ENCODE measurements at regions not wholly inside any gene's neighbourhood (a gene's known extent, or its start where the extent isn't known, plus 50 kb on each side); places are given as distances from the start of the nearest gene placed in this dataset.

- DNase-seq, result no peak
- Histone ChIP-seq H2BK5ac (ENCODE audit: low read depth, low read length, poor library complexity, severe bottlenecking) (no peak overlapping the region), H3K27me3 (ENCODE audit: control insufficient read depth in 1 of 2, insufficient read depth in 1 of 2, low read length in 2 of 2) (no peaks in the 10 kb centered on the region), H3K4me2 (ENCODE audit: low read length, poor library complexity, severe bottlenecking) (no peak overlapping the region), H3K4ac (ENCODE audit: low read depth in 1 of 2, low read length in 2 of 2) (peak overlapping the region in 1 of 2 experiments; percentile 24), H4K91ac (ENCODE audit: low read length) (no peak overlapping the region), H3K4me3 (ENCODE audit: insufficient read depth in 1 of 2, low read depth in 1 of 2, low read length in 2 of 2) (no peak overlapping the region), H3K36me3 (ENCODE audit: control insufficient read depth in 1 of 2, insufficient read depth in 2 of 2, low read depth in 1 of 2, low read length in 2 of 2) (peaks cover 0 to 3% of the 10 kb centered on the region in 2 experiments), H3K4me1 (ENCODE audit: control insufficient read depth, insufficient read depth, low read depth, low read length) (peaks cover 22% of the 10 kb centered on the region), H2BK120ac (ENCODE audit: low read depth, low read length) (no peak overlapping the region), H3K27ac (ENCODE audit: low read length, poor library complexity, severe bottlenecking) (no peak overlapping the region), H2BK12ac (ENCODE audit: low read length in 2 of 2) (peak overlapping the region; percentile 42 to 55), H3K14ac (ENCODE audit: low read length in 2 of 2) (no peak overlapping the region), H3K79me1 (replicated peaks; ENCODE audit: low read length, poor library complexity, severe bottlenecking) (no peaks in the 10 kb centered on the region), H3K9ac (ENCODE audit: low read length) (no peak overlapping the region), H3K18ac (ENCODE audit: low read depth in 1 of 2, low read length in 2 of 2) (peak overlapping the region in 1 of 2 experiments; percentile 54), H2BK15ac (ENCODE audit: low read depth, poor library complexity, severe bottlenecking) (no peak overlapping the region), H2AK5ac (ENCODE audit: low read length, severe bottlenecking) (peak overlapping the region; percentile 61), H2AFZ (ENCODE audit: low read depth, low read length) (no peak overlapping the region), H3K9me3 (ENCODE audit: control insufficient read depth, low read length) (no peaks in the 10 kb centered on the region), H4K8ac (ENCODE audit: low read length) (no peak overlapping the region), H3K23ac (ENCODE audit: low read length in 2 of 2) (no peak overlapping the region)
- WGBS, result 93% methylated on average over 18 of the region's 18 CpGs
These were observed 80.3 kb downstream of the GADD45G start for GRCh38 chr9:89684912-89685636.

GRCh38 chr9:89685698-89686097, 80.9 kb downstream of the GADD45G start:
- no peak overlapping the region for H3K4me3 ChIP-seq (ENCODE audit: insufficient read depth in 1 of 2, low read depth in 1 of 2, low read length in 2 of 2)
- no peak overlapping the region for H3K27ac ChIP-seq (ENCODE audit: low read length, poor library complexity, severe bottlenecking)
- H3K27me3 ChIP-seq (ENCODE audit: control insufficient read depth in 1 of 2, insufficient read depth in 1 of 2, low read length in 2 of 2), result no peaks in the 10 kb centered on the region
- peak overlapping the region in 1 of 2 experiments; percentile 54 for H3K18ac ChIP-seq (ENCODE audit: low read depth in 1 of 2, low read length in 2 of 2)
- no peak overlapping the region for H3K14ac ChIP-seq (ENCODE audit: low read length in 2 of 2)
- DNase-seq, result no peak
- H3K4me2 ChIP-seq (ENCODE audit: low read length, poor library complexity, severe bottlenecking), result no peak overlapping the region
- peaks cover 0 to 3% of the 10 kb centered on the region in 2 experiments for H3K36me3 ChIP-seq (ENCODE audit: control insufficient read depth in 1 of 2, insufficient read depth in 2 of 2, low read depth in 1 of 2, low read length in 2 of 2)
- H2AFZ ChIP-seq (ENCODE audit: low read depth, low read length), result no peak overlapping the region
- peak overlapping the region; percentile 37 for H2AK5ac ChIP-seq (ENCODE audit: low read length, severe bottlenecking)
- 92% methylated on average over 9 of the region's 9 CpGs for WGBS
- H4K8ac ChIP-seq (ENCODE audit: low read length), result no peak overlapping the region
- peaks cover 22% of the 10 kb centered on the region for H3K4me1 ChIP-seq (ENCODE audit: control insufficient read depth, insufficient read depth, low read depth, low read length)
- no peaks in the 10 kb centered on the region for H3K9me3 ChIP-seq (ENCODE audit: control insufficient read depth, low read length)
- H3K4ac ChIP-seq (ENCODE audit: low read depth in 1 of 2, low read length in 2 of 2), result peak overlapping the region in 1 of 2 experiments; percentile 24
- H2BK120ac ChIP-seq (ENCODE audit: low read depth, low read length), result peak overlapping the region; percentile 21
- H2BK5ac ChIP-seq (ENCODE audit: low read depth, low read length, poor library complexity, severe bottlenecking), result no peak overlapping the region
- no peak overlapping the region for H4K91ac ChIP-seq (ENCODE audit: low read length)
- peak overlapping the region; percentile 23 to 55 for H2BK12ac ChIP-seq (ENCODE audit: low read length in 2 of 2)
- no peak overlapping the region for H3K9ac ChIP-seq (ENCODE audit: low read length)
- H3K79me1 ChIP-seq (replicated peaks; ENCODE audit: low read length, poor library complexity, severe bottlenecking), result no peaks in the 10 kb centered on the region
- no peak overlapping the region for H2BK15ac ChIP-seq (ENCODE audit: low read depth, poor library complexity, severe bottlenecking)
- H3K23ac ChIP-seq (ENCODE audit: low read length in 2 of 2), result no peak overlapping the region

DNA sequence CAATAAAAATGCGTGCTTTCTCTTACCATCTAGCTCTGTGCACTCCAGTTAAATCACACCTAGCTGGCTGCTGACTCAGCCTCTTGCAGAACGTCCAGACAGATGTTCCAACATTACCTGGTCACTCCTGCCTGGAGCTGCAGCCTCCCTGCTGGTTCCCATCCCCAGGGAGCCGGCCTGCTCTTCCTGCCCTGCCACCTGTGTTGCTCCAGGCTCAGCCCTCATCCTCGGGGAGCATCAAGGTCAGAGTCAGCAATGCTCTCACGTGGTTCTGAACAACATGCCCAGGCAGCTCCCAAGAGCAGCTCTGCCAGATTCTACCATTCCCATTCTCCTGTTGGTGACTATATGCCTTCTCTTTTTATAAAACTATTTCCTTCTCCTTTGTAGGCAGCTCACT, 81.3 kb downstream of the GADD45G start:
- Histone ChIP-seq H2BK120ac (ENCODE audit: low read depth, low read length) (no peak overlapping the region), H2AK5ac (ENCODE audit: low read length, severe bottlenecking) (no peak overlapping the region), H3K36me3 (ENCODE audit: control insufficient read depth in 1 of 2, insufficient read depth in 2 of 2, low read depth in 1 of 2, low read length in 2 of 2) (peaks cover 0 to 3% of the 10 kb centered on the region in 2 experiments), H3K23ac (ENCODE audit: low read length in 2 of 2) (no peak overlapping the region), H3K18ac (ENCODE audit: low read depth in 1 of 2, low read length in 2 of 2) (peak overlapping the region; percentile 9 to 54), H4K91ac (ENCODE audit: low read length) (no peak overlapping the region), H3K27me3 (ENCODE audit: control insufficient read depth in 1 of 2, insufficient read depth in 1 of 2, low read length in 2 of 2) (no peaks in the 10 kb centered on the region), H2AFZ (ENCODE audit: low read depth, low read length) (no peak overlapping the region), H2BK15ac (ENCODE audit: low read depth, poor library complexity, severe bottlenecking) (no peak overlapping the region), H3K4me3 (ENCODE audit: insufficient read depth in 1 of 2, low read depth in 1 of 2, low read length in 2 of 2) (no peak overlapping the region), H3K4me1 (ENCODE audit: control insufficient read depth, insufficient read depth, low read depth, low read length) (peaks cover 22% of the 10 kb centered on the region), H3K4me2 (ENCODE audit: low read length, poor library complexity, severe bottlenecking) (no peak overlapping the region), H3K27ac (ENCODE audit: low read length, poor library complexity, severe bottlenecking) (no peak overlapping the region), H3K79me1 (replicated peaks; ENCODE audit: low read length, poor library complexity, severe bottlenecking) (no peaks in the 10 kb centered on the region), H3K9ac (ENCODE audit: low read length) (no peak overlapping the region), H4K8ac (ENCODE audit: low read length) (peak overlapping the region; percentile 88), H3K14ac (ENCODE audit: low read length in 2 of 2) (no peak overlapping the region), H3K9me3 (ENCODE audit: control insufficient read depth, low read length) (no peaks in the 10 kb centered on the region), H2BK12ac (ENCODE audit: low read length in 2 of 2) (no peak overlapping the region), H2BK5ac (ENCODE audit: low read depth, low read length, poor library complexity, severe bottlenecking) (no peak overlapping the region), H3K4ac (ENCODE audit: low read depth in 1 of 2, low read length in 2 of 2) (no peak overlapping the region)
- 55% methylated on average over 5 of the region's 5 CpGs for WGBS
- no peak for DNase-seq

DNA sequence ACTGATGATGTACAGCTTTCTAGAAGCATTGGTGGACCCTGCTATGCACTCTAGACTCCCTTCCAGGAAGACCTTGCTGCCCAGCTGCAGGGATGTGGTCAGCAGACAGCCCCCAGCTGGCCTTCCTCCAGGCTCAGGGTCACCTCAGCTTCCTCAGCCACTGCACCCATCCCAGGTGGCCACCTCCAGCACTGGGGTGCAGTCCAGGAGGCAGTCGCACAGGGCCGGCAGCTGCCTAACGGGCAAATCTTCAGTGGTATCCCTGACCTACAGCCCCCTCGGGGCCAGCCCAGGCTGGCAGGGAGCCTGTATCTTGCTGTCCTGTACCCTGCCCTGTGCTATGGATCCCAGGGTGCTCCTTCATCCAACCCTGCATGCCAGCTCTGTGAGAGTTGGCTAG, 81.8 kb downstream of the GADD45G start:
- H3K18ac ChIP-seq (ENCODE audit: low read depth in 1 of 2, low read length in 2 of 2), result peak overlapping the region; percentile 25 to 90
- H2BK120ac ChIP-seq (ENCODE audit: low read depth, low read length), result peak overlapping the region; percentile 76
- H3K4me3 ChIP-seq (ENCODE audit: insufficient read depth in 1 of 2, low read depth in 1 of 2, low read length in 2 of 2), result no peak overlapping the region
- H3K4me1 ChIP-seq (ENCODE audit: control insufficient read depth, insufficient read depth, low read depth, low read length), result peaks cover 22% of the 10 kb centered on the region
- peak overlapping the region; percentile 1 for H4K8ac ChIP-seq (ENCODE audit: low read length)
- H3K27ac ChIP-seq (ENCODE audit: low read length, poor library complexity, severe bottlenecking), result no peak overlapping the region
- peak overlapping the region; percentile 22 to 80 for H2BK12ac ChIP-seq (ENCODE audit: low read length in 2 of 2)
- peak overlapping the region; percentile 10 to 66 for H3K4ac ChIP-seq (ENCODE audit: low read depth in 1 of 2, low read length in 2 of 2)
- 94% methylated on average over 4 of the region's 4 CpGs for WGBS
- peak overlapping the region; percentile 89 for H2BK5ac ChIP-seq (ENCODE audit: low read depth, low read length, poor library complexity, severe bottlenecking)
- H3K23ac ChIP-seq (ENCODE audit: low read length in 2 of 2), result no peak overlapping the region
- H3K9me3 ChIP-seq (ENCODE audit: control insufficient read depth, low read length), result no peaks in the 10 kb centered on the region
- no peaks in the 10 kb centered on the region for H3K79me1 ChIP-seq (replicated peaks; ENCODE audit: low read length, poor library complexity, severe bottlenecking)
- no peak overlapping the region for H3K9ac ChIP-seq (ENCODE audit: low read length)
- DNase-seq, result no peak
- no peak overlapping the region for H2BK15ac ChIP-seq (ENCODE audit: low read depth, poor library complexity, severe bottlenecking)
- H3K36me3 ChIP-seq (ENCODE audit: control insufficient read depth in 1 of 2, insufficient read depth in 2 of 2, low read depth in 1 of 2, low read length in 2 of 2), result peaks cover 0 to 3% of the 10 kb centered on the region in 2 experiments
- no peak overlapping the region for H2AFZ ChIP-seq (ENCODE audit: low read depth, low read length)
- H3K14ac ChIP-seq (ENCODE audit: low read length in 2 of 2), result peak overlapping the region in 1 of 2 experiments; percentile 71
- H4K91ac ChIP-seq (ENCODE audit: low read length), result peak overlapping the region; percentile 93
- peak overlapping the region; percentile 88 for H2AK5ac ChIP-seq (ENCODE audit: low read length, severe bottlenecking)
- no peaks in the 10 kb centered on the region for H3K27me3 ChIP-seq (ENCODE audit: control insufficient read depth in 1 of 2, insufficient read depth in 1 of 2, low read length in 2 of 2)
- no peak overlapping the region for H3K4me2 ChIP-seq (ENCODE audit: low read length, poor library complexity, severe bottlenecking)
